Left lung (tissue), 4 donors: ENCODE measurements at regions not wholly inside any gene's neighbourhood (a gene's known extent, or its start where the extent isn't known, plus 50 kb on each side); places are given as distances from the start of the nearest gene placed in this dataset.

ENCODE experiments used
- ATAC-seq: fragments of 200-7000 bp; cut with Tn5 transposase; one replicate; pipeline ENCODE4 v1.9.1; 2020; ENCODE audit warnings: moderate library complexity
- DNase-seq, 4 donors: peaks; one replicate each; pipeline ENCODE4 v3.0.0-alpha.2; 2013 to 2020
- H3K27ac ChIP-seq, 2 donors: fragments of 200-600 bp; sonication (generic) in 1 of 2; one replicate each; pipeline versions ENCODE4 v1.5.0 to v1.8.0; 2020 to 2021
- H3K27me3 ChIP-seq, 2 donors: fragments of 200-600 bp; sonication (generic) in 1 of 2; one replicate each; pipeline versions ENCODE4 v1.5.0 to v1.8.0; 2020 to 2021
- H3K36me3 ChIP-seq, 2 donors: fragments of 200-600 bp; sonication (generic) in 1 of 2; one replicate each; pipeline versions ENCODE4 v1.5.0 to v1.8.0; 2020 to 2021
- H3K4me1 ChIP-seq, 2 donors: fragments of 200-600 bp; one replicate each; pipeline ENCODE4 v1.8.0; 2021
- H3K4me3 ChIP-seq, 2 donors: fragments of 200-600 bp; sonication (generic) in 1 of 2; one replicate each; pipeline versions ENCODE4 v1.5.0 to v1.8.0; 2020 to 2021; ENCODE audit warnings: mild to moderate bottlenecking in 1 of 2
- H3K9me3 ChIP-seq, 2 donors: fragments of 200-600 bp; sonication (generic) in 1 of 2; one replicate each; pipeline versions ENCODE4 v1.5.0 to v1.8.0; 2020 to 2021
- CTCF ChIP-seq, 2 donors: fragments of 200-600 bp; sonication (generic) in 1 of 2; IDR thresholded peaks; one replicate each; pipeline versions ENCODE4 v1.5.0 to v1.8.0; 2021; ENCODE audit warnings: antibody characterized with exemption in 2 of 2
- intact Hi-C, 2 donors: fragments of 100-400 bp; cut with DNase I; formaldehyde crosslinking; loops; one replicate each; pipeline versions ENCODE4 v1.11.2 to v1.14.2; 2022
- donor health status: DM: no; HTN: yes; CAD: no.
- donor health status: DM: no; HTN: no; CAD: no.

- intact Hi-C loops, result no loop called here
- H3K36me3 ChIP-seq, result no peaks in the 10 kb centered on the region
- no peaks in the 10 kb centered on the region for H3K27me3 ChIP-seq
- H3K4me3 ChIP-seq, result no peak overlapping the region
- TF ChIP-seq CTCF (IDR thresholded peaks at IDR 0.05), result no peak
- H3K27ac ChIP-seq, result no peak overlapping the region
- DNase-seq (no peak), ATAC-seq (no peak)
- H3K4me1 ChIP-seq, result peaks cover 0 to 4% of the 10 kb centered on the region in 2 donors
- no peaks in the 10 kb centered on the region for H3K9me3 ChIP-seq
Observed at GRCh38 chr1:94708299-94708685, 111.9 kb upstream of the SLC44A3 start.

DNA sequence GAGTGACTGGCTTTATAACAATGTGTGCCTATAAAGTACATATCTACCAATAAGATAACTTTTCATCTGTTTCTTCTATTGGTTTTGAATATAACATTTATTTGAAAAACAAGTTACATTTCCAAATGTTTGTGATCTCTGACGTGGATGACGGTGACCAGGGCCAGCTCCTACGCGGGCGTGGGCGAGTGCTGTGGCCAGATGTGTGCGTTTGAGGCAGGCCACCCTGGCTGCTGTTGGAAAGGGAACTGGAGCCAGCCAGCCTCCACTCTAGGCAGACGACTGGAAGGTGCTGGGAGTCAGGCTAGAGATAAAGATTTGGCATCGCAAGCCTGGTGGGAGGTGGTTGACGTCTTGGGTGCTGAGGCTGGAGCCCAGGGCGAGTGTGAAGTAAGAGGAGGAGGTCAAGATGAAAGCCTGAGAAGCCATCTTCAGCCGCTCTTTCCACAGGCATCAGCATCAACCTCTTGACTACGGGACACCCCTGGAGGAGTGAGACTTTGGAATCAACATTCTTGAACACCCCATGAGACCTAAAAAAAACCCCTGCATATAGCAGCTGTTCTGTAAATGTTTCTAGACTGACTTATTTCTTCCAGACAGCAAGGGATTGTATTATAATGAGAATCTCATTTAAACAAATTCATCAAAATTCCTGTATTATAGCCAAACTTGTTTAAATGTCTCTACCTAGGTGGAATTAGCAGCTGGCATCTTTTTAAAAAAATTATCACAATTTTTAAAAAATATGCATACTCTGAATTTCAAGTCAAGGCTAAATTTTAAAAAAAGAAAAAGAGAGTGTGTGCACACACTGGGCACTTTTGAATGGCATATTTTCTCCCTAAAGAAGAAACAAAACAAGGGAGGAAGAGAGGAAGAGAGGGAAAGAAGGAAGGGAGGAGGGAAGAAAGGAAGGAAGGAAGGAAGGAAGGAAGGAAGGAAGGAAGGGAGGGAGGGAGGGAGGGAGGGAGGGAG, 112.5 kb upstream of the SLC44A3 start:
- no peak for TF ChIP-seq CTCF (IDR thresholded peaks at IDR 0.05)
- DNase-seq, result no peak
- intact Hi-C loops, result no loop called here

GRCh38 chr1:94702442-94702815, 117.7 kb upstream of the SLC44A3 start:
- Histone ChIP-seq H3K4me3 (no peak overlapping the region), H3K36me3 (no peaks in the 10 kb centered on the region), H3K4me1 (no peaks in the 10 kb centered on the region), H3K27ac (no peak overlapping the region), H3K27me3 (no peaks in the 10 kb centered on the region), H3K9me3 (no peaks in the 10 kb centered on the region)
- TF ChIP-seq CTCF (IDR thresholded peaks at IDR 0.05), result no peak
- ATAC-seq (no peak), DNase-seq (no peak)
- intact Hi-C loops, result no loop called here

More for the DNA sequence above, 112.5 kb upstream of the SLC44A3 start:
- no peak overlapping the region for H3K4me3 ChIP-seq
- no peaks in the 10 kb centered on the region for H3K9me3 ChIP-seq
- H3K27me3 ChIP-seq, result no peaks in the 10 kb centered on the region
- ATAC-seq, result peak; percentile 21
- H3K27ac ChIP-seq, result no peak overlapping the region
- H3K36me3 ChIP-seq, result no peaks in the 10 kb centered on the region
- no peaks in the 10 kb centered on the region for H3K4me1 ChIP-seq

GRCh38 chr1:94701796-94702441, 118.2 kb upstream of the SLC44A3 start:
- ATAC-seq, result no peak
- Histone ChIP-seq H3K27ac (no peak overlapping the region), H3K4me3 (no peak overlapping the region), H3K9me3 (no peaks in the 10 kb centered on the region), H3K36me3 (no peaks in the 10 kb centered on the region), H3K4me1 (no peaks in the 10 kb centered on the region), H3K27me3 (no peaks in the 10 kb centered on the region)
- no peak for TF ChIP-seq CTCF (IDR thresholded peaks at IDR 0.05)
- intact Hi-C loops, result no loop called here
- DNase-seq, result no peak

DNA sequence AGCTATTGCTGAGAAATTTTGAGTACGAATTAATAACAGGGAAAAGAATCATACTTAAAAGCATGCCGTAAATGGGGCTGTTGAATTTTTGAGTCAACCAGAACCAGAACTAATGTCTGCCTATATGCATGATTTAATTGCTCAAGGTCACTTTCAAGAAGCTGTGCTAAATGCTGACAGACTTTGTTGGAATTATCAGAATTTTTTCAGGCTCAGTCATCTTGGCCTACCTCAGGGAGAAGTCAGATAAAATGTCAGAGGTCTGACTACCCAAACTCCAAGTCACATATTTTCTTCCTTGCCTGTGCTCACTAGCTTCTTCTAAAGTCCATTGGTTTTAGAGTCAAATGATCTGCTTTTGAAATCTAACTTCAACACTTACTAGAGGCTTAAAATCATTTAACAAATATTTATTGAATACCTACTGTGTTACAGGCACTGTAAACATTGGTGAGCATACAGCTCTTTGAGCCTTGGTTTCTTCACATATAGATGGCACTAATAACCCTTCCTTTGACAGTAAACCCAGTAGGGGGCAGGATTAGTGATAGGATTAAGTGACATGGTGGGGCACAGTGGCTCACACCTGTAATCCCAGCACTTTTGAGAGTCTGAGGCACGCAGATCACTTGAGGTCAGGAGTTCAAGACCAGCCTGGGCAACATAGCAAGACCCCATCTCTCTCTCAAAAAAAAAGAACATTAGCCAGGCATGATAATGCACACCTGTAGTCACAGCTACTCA, 121.2 kb upstream of the SLC44A3 start:
- ATAC-seq (peak; percentile 33), DNase-seq (no peak)
- no peaks in the 10 kb centered on the region for H3K9me3 ChIP-seq
- no peaks in the 10 kb centered on the region for H3K36me3 ChIP-seq
- no peak overlapping the region for H3K4me3 ChIP-seq
- no peaks in the 10 kb centered on the region for H3K27me3 ChIP-seq
- no peak overlapping the region for H3K27ac ChIP-seq
- no peaks in the 10 kb centered on the region for H3K4me1 ChIP-seq
- intact Hi-C loops, result no loop called here
- TF ChIP-seq CTCF (IDR thresholded peaks at IDR 0.05), result no peak
